Smooth muscle cell (in vitro differentiated cells): ENCODE measurements at regions not wholly inside any gene's neighbourhood (a gene's known extent, or its start where the extent isn't known, plus 50 kb on each side); places are given as distances from the start of the nearest gene placed in this dataset.

Experiments
- DNase-seq: peaks from one replicate; lab custom pipeline; 2025; ENCODE audit not compliant: unreplicated experiment; lab: John Stamatoyannopoulos, UW
- H2AFZ ChIP-seq: fragments of 200-600 bp; sonication (generic); 2 replicates; pipeline ENCODE4 v1.6.0; 2016; ENCODE audit warnings: antibody characterized with exemption, low read depth, mild to moderate bottlenecking
- H3F3A ChIP-seq: fragments of 200-600 bp; sonication (generic); 2 replicates; pipeline ENCODE4 v1.6.0; 2017; ENCODE audit warnings: antibody characterized with exemption, low read depth
- H3K27ac ChIP-seq: fragments of 200-600 bp; sonication (generic); 2 replicates; pipeline ENCODE4 v1.5.1; 2016; ENCODE audit warnings: low read depth, mild to moderate bottlenecking
- H3K27me3 ChIP-seq: fragments of 200-600 bp; sonication (generic); 2 replicates; pipeline ENCODE4 v1.6.1; 2016; ENCODE audit warnings: low read depth, mild to moderate bottlenecking
- H3K36me3 ChIP-seq: fragments of 200-600 bp; sonication (generic); 2 replicates; pipeline ENCODE4 v1.5.1; 2016; ENCODE audit warnings: low read depth
- H3K4me1 ChIP-seq: fragments of 200-600 bp; sonication (generic); 2 replicates; pipeline ENCODE4 v1.5.1; 2016; ENCODE audit warnings: low read depth
- H3K4me2 ChIP-seq: fragments of 200-600 bp; sonication (generic); 2 replicates; pipeline ENCODE4 v1.6.0; 2016; ENCODE audit warnings: mild to moderate bottlenecking
- H3K4me3 ChIP-seq: fragments of 200-600 bp; sonication (generic); 2 replicates; pipeline ENCODE4 v1.5.1; 2016; ENCODE audit warnings: mild to moderate bottlenecking
- H3K79me2 ChIP-seq: fragments of 200-600 bp; sonication (generic); 2 replicates; pipeline ENCODE4 v1.6.0; 2016; ENCODE audit warnings: low read depth, mild to moderate bottlenecking
- H3K9ac ChIP-seq: fragments of 200-600 bp; sonication (generic); 2 replicates; pipeline ENCODE4 v1.6.0; 2016; ENCODE audit warnings: low read depth
- H3K9me3 ChIP-seq: fragments of 200-600 bp; sonication (generic); replicated peaks from 2 replicates; pipeline ENCODE4 v1.5.1; 2016; ENCODE audit warnings: low read depth
- H4K20me1 ChIP-seq: fragments of 200-600 bp; sonication (generic); 2 replicates; pipeline ENCODE4 v1.6.0; 2016; ENCODE audit warnings: low read depth
- WGBS: methylation state at CpG from one replicate; pipeline ENCODE4 v1.1.7; 2016; ENCODE audit warnings: low lambda C conversion rate; 5-methylcytosine and 5-hydroxymethylcytosine counted together
- TF ChIP-seq, protein P1 (sequence below): fragments of 200-600 bp; sonication (generic); IDR thresholded peaks from 2 replicates; pipeline ENCODE4 v1.5.1; 2017; ENCODE audit warnings: borderline replicate concordance, mild to moderate bottlenecking, antibody characterized with exemption; ENCODE audit not compliant: insufficient read depth, poor library complexity, severe bottlenecking

DNA sequence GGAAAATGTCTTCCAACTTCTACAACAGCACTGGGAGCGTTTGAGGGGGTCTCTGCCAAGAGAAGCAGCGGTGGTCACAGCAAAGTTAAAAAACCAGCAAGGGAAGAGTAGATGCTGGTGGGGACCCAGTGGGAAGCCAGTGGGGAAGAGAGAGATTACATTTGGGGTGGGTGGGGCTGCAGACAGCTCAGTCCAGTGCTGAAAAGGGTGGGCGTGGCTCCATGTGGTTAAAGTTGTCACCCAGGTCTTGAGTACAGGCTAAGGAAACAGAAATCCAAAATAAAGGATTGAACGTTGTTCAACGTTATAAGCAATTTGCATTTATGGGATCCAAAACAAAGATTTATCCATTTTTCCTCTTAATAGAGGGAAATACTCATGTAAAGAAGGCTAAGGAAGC, 106.3 kb upstream of the LY86 start:
- H4K20me1 ChIP-seq: no peaks in the 10 kb centered on the region
- TF ChIP-seq, protein P1, sequence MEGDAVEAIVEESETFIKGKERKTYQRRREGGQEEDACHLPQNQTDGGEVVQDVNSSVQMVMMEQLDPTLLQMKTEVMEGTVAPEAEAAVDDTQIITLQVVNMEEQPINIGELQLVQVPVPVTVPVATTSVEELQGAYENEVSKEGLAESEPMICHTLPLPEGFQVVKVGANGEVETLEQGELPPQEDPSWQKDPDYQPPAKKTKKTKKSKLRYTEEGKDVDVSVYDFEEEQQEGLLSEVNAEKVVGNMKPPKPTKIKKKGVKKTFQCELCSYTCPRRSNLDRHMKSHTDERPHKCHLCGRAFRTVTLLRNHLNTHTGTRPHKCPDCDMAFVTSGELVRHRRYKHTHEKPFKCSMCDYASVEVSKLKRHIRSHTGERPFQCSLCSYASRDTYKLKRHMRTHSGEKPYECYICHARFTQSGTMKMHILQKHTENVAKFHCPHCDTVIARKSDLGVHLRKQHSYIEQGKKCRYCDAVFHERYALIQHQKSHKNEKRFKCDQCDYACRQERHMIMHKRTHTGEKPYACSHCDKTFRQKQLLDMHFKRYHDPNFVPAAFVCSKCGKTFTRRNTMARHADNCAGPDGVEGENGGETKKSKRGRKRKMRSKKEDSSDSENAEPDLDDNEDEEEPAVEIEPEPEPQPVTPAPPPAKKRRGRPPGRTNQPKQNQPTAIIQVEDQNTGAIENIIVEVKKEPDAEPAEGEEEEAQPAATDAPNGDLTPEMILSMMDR: no peak
- WGBS: 84% methylated on average over 5 of the region's 5 CpGs
- H3K4me3 ChIP-seq: no peak overlapping the region
- DNase-seq: no peak
- no peaks in the 10 kb centered on the region for H3F3A ChIP-seq
- no peaks in the 10 kb centered on the region for H3K9me3 ChIP-seq
- no peak overlapping the region for H3K4me2 ChIP-seq
- no peaks in the 10 kb centered on the region for H3K79me2 ChIP-seq
- H3K27me3 ChIP-seq: no peaks in the 10 kb centered on the region
- H3K27ac ChIP-seq: no peak overlapping the region
- no peak overlapping the region for H2AFZ ChIP-seq
- no peaks in the 10 kb centered on the region for H3K36me3 ChIP-seq
- no peak overlapping the region for H3K9ac ChIP-seq
- no peaks in the 10 kb centered on the region for H3K4me1 ChIP-seq

GRCh38 chr6:6483168-6483567, 105.4 kb upstream of the LY86 start:
- no peaks in the 10 kb centered on the region for H3K36me3 ChIP-seq
- no peak overlapping the region for H3K9ac ChIP-seq
- no peak overlapping the region for H3K4me2 ChIP-seq
- no peaks in the 10 kb centered on the region for H3F3A ChIP-seq
- DNase-seq: no peak
- no peak overlapping the region for H3K4me3 ChIP-seq
- no peaks in the 10 kb centered on the region for H3K79me2 ChIP-seq
- WGBS: 80% methylated on average over 2 of the region's 2 CpGs
- TF ChIP-seq, protein P1: no peak
- H2AFZ ChIP-seq: no peak overlapping the region
- no peaks in the 10 kb centered on the region for H3K4me1 ChIP-seq
- H3K9me3 ChIP-seq: no peaks in the 10 kb centered on the region
- no peaks in the 10 kb centered on the region for H4K20me1 ChIP-seq
- H3K27me3 ChIP-seq: no peaks in the 10 kb centered on the region
- H3K27ac ChIP-seq: no peak overlapping the region

DNA sequence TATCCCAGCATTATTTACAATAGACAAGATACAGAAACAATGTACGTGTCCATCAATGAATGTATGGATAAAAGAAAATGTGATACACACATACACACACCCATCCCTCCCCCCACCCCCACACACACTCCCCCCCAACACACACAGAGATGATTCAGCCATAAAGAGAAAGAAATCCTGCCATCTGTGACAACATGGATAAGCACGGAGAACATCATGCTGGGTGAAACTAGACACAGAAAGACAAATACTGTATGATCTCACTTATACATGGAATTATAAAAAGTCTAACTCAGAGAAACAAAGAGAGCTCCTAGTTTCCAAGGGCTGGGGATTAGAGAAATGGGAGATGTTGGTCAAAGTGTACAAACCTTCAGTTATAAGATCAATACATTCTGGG, 104.8 kb upstream of the LY86 start:
- Histone ChIP-seq H3K9ac (no peak overlapping the region), H3K4me1 (no peaks in the 10 kb centered on the region), H2AFZ (no peak overlapping the region), H3K27ac (no peak overlapping the region), H3K36me3 (no peaks in the 10 kb centered on the region), H4K20me1 (no peaks in the 10 kb centered on the region), H3K79me2 (no peaks in the 10 kb centered on the region), H3F3A (no peaks in the 10 kb centered on the region), H3K4me3 (no peak overlapping the region), H3K9me3 (no peaks in the 10 kb centered on the region), H3K4me2 (no peak overlapping the region), H3K27me3 (no peaks in the 10 kb centered on the region)
- DNase-seq: no peak
- 100% methylated on average over 2 of the region's 2 CpGs for WGBS
- TF ChIP-seq, protein P1: no peak

GRCh38 chr6:6484681-6485080, 103.8 kb upstream of the LY86 start:
- no peak for DNase-seq
- H2AFZ ChIP-seq: no peak overlapping the region
- no peak overlapping the region for H3K4me2 ChIP-seq

More at GRCh38 chr6:6484681-6485080, 103.8 kb upstream of the LY86 start:
- no peaks in the 10 kb centered on the region for H4K20me1 ChIP-seq
- H3K9me3 ChIP-seq: no peaks in the 10 kb centered on the region
- H3K79me2 ChIP-seq: no peaks in the 10 kb centered on the region
- H3K4me1 ChIP-seq: no peaks in the 10 kb centered on the region
- H3K4me3 ChIP-seq: no peak overlapping the region
- TF ChIP-seq, protein P1: no peak
- H3K27ac ChIP-seq: no peak overlapping the region
- whole genome bisulfite sequencing: 61% methylated on average over 4 of the region's 4 CpGs
- no peaks in the 10 kb centered on the region for H3K27me3 ChIP-seq
- H3F3A ChIP-seq: no peaks in the 10 kb centered on the region
- H3K36me3 ChIP-seq: no peaks in the 10 kb centered on the region
- no peak overlapping the region for H3K9ac ChIP-seq
